ENCODE measurements at regions not wholly inside any gene's neighbourhood (a gene's known extent, or its start where the extent isn't known, plus 50 kb on each side); places are given as distances from the start of the nearest gene placed in this dataset.

GRCh38 chr5:155872629-155873220 lies 454.2 kb upstream of the SGCD start:
- ATAC-seq, result no peak
- Histone ChIP-seq H3K9me2 (ENCODE audit: insufficient read depth) (no peaks in the 10 kb centered on the region), H3K4me2 (ENCODE audit: low read length) (no peak overlapping the region), H3K36me3 (ENCODE audit: control insufficient read depth in 1 of 2, insufficient read depth in 2 of 2, low read length in 2 of 2) (no peaks in the 10 kb centered on the region), H3K27me3 (ENCODE audit: insufficient read depth, low read length) (no peaks in the 10 kb centered on the region), H3K4me1 (ENCODE audit: control insufficient read depth in 1 of 2, insufficient read depth in 2 of 2, low read length in 2 of 2) (no peaks in the 10 kb centered on the region), H3K79me2 (ENCODE audit: insufficient read depth, low read length) (no peaks in the 10 kb centered on the region), H3K4me3 (replicated peaks in 1 of 2; ENCODE audit: low read depth in 1 of 2, low read length in 2 of 2) (no peak overlapping the region), H3K9me3 (ENCODE audit: control insufficient read depth in 1 of 2, insufficient read depth in 1 of 2, low read depth in 1 of 2, low read length in 2 of 2) (peaks cover 0 to 4% of the 10 kb centered on the region in 2 experiments; a peak in 2 of 4 replicates), H3K27ac (ENCODE audit: low read depth, low read length) (no peak overlapping the region), H3K9ac (ENCODE audit: low read length) (no peak overlapping the region), H4K20me1 (ENCODE audit: insufficient read depth) (no peaks in the 10 kb centered on the region), H2AFZ (ENCODE audit: low read depth, low read length, poor library complexity, severe bottlenecking) (no peak overlapping the region)
- ChIA-PET CTCF (no interaction called here), POLR2A (no interaction called here), RAD21 (ENCODE audit: low non-redundant PET in 1 of 2, low total read pairs in 2 of 2, uncharacterized antibody in 2 of 2, unreplicated experiment in 2 of 2) (no interaction called here)
- no TSS peak for BruUV-seq (replicated peaks)
- DNase-seq (ENCODE audit: low read depth, low spot score), result no peak
- intact Hi-C loops (cut with micrococcal nuclease), result no loop called here
- TF ChIP-seq CEBPB (IDR thresholded peaks at IDR 0.05; ENCODE audit: low read depth) (no peak), CTCF (IDR thresholded peaks at IDR 0.05 in 2 of 3, conservative IDR thresholded peaks at IDR 0.05 in 1 of 3; ENCODE audit: borderline replicate concordance in 1 of 3, insufficient read depth in 1 of 3, low read depth in 2 of 3, low read length in 2 of 3) (no peak), ZBTB33 (IDR thresholded peaks at IDR 0.05; ENCODE audit: extremely low read depth, insufficient replicate concordance, low read length) (no peak), EGR1 (IDR thresholded peaks at IDR 0.05; ENCODE audit: low read depth) (no peak), SIN3A (IDR thresholded peaks at IDR 0.05; ENCODE audit: low read depth) (no peak), ATF3 (IDR thresholded peaks at IDR 0.05) (no peak), EZH2phosphoT487 (IDR thresholded peaks at IDR 0.05; ENCODE audit: borderline replicate concordance) (no peak), YY1 (IDR thresholded peaks at IDR 0.05; ENCODE audit: extremely low read depth, insufficient replicate concordance, low read depth, low read length) (no peak), REST (IDR thresholded peaks at IDR 0.05; ENCODE audit: low read depth) (no peak), TCF7L2 (IDR thresholded peaks at IDR 0.05; ENCODE audit: borderline replicate concordance, extremely low read depth, insufficient read depth, insufficient read length) (no peak), ELF1 (IDR thresholded peaks at IDR 0.05; ENCODE audit: borderline replicate concordance, low read depth) (no peak), CBX3 (IDR thresholded peaks at IDR 0.05; ENCODE audit: low read depth) (no peak), SRF (IDR thresholded peaks at IDR 0.05; ENCODE audit: low read depth) (no peak), POLR2AphosphoS5 (IDR thresholded peaks at IDR 0.05; ENCODE audit: low read depth, low read length) (no peak), SP1 (IDR thresholded peaks at IDR 0.05; ENCODE audit: low read depth) (no peak)
- TF ChIP-seq, protein P1, sequence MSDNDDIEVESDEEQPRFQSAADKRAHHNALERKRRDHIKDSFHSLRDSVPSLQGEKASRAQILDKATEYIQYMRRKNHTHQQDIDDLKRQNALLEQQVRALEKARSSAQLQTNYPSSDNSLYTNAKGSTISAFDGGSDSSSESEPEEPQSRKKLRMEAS (IDR thresholded peaks at IDR 0.05), result no peak
